HK-2 (cell line): ENCODE measurements at regions not wholly inside any gene's neighbourhood (a gene's known extent, or its start where the extent isn't known, plus 50 kb on each side); places are given as distances from the start of the nearest gene placed in this dataset.
A peak's percentile ranks its signal among the peaks of the same experiment; 100 is the strongest.
"Not testable (repeated sequence)": the region's sequence is repeated elsewhere in the genome, so short reads cannot be mapped to it uniquely, and the experiment has no call there.

Experiments used
- DNase-seq: peaks from one replicate; pipeline ENCODE4 v3.0.0-alpha.2; 2018; ENCODE audit not compliant: unreplicated experiment

DNA sequence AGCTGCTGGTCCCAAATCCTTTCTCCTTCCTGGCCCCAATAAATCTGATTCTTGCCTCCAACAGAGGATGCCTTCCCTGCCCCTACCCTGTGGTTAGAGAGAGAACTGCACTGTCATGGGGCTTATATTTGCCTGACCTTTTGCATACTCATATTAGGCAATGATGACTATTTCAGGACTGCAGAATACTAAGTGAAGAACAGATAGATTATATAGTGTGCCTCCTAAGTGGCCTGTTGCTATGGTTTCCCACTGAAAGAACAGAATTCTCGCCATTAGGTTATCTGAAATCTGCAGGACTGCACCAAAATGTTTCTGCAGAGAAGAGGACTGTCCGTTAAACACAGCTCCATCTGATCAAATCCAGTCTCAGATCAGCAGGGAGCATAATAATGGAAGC lies 87.3 kb upstream of the CCNG1 start:
- no peak for DNase-seq

DNA sequence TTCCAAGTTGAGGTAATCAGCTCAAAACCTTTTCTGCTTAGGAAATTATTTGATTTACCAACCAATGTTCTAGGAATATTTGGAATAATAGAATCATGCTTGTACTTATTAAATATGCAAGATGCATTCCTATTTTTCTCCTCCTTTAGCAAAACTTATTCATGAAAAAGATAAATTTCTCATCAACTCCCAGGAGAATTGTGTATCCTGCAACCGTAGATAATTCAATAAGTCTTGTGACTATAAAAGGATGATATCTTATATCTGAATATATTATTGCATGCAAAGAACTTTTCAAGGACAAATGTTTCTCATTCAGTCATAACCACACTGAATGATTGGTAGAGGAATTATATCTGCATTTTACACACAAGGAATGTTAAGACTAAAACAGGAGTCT lies 84.9 kb upstream of the CCNG1 start:
- DNase-seq = no peak

DNA sequence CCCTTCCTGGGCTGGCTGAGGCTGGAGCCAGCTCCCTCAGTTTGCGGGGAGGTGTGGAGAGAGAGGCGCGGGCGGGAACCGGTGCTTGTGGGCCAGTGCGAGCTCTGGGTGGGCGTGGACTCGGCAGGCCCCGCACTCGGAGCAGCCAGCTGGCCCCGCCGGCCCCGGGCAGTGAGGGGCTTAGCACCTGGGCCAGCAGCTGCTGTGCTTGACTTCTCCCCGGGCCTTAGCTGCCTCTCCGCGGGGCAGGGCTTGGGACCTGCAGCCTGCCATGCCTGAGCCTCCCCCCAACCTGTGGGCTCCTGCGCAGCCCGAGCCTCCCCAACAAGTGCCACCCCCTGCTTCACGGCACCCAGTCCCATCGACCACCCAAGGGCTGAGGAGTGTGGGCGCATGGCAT lies 81.6 kb upstream of the CCNG1 start:
- DNase-seq = not testable (repeated sequence)

DNA sequence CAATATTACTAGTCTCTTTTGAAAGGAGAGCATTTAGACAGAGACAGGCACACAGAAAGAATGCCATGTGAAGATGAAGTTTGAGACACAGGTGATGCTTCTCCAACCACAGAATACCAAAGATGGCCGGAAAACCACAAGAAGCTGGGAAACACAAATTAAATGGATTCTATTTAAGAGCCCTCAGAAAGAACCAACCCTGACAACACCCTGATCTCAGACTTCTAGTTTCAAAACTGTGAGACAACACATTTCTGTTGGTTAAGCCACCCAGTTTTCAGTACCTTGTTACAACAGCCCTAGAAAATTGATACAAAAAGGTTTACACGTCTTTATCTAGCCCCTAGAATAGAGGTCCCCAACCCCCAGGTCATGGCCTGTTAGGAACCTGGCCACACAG lies 79.8 kb upstream of the CCNG1 start:
- no peak for DNase-seq

DNA sequence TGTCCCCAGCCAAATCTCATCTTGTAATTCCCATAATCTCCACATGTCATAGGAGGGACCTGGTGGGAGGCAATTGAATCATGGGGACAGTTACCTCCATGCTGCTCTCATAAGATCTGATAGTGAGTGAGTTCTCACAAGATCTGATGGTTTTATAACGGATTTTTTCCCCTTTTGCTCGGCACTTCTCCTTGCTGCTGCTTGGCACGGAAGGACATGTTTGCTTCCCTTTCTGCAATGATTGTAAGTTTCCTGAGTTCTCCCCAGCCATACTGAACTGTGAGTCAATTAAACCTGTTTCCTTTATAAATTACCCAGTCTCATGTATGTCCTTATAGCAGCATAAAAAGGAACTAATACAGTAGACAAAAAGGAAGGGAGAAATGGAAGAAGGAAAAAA lies 76.7 kb upstream of the CCNG1 start:
- no peak for DNase-seq

DNA sequence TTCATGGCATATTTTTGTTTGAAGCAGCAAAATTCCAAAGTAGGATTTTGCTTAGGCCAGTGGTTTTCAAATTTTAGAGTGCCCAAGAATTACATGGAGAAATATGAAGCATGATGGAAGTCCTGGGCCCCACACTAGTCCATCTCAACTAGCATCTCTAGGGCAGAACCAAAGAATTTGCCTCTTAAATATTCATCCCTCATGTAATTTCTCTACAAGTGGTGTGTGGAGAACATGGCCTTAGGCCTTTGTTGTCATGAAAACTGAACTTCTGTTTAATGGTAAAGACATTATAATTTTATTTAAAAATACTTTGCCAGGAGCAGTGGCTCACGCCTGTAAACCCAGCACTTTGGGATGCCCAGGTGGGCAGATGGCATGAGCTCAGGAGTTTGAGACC lies 75.9 kb upstream of the CCNG1 start:
- no peak for DNase-seq

DNA sequence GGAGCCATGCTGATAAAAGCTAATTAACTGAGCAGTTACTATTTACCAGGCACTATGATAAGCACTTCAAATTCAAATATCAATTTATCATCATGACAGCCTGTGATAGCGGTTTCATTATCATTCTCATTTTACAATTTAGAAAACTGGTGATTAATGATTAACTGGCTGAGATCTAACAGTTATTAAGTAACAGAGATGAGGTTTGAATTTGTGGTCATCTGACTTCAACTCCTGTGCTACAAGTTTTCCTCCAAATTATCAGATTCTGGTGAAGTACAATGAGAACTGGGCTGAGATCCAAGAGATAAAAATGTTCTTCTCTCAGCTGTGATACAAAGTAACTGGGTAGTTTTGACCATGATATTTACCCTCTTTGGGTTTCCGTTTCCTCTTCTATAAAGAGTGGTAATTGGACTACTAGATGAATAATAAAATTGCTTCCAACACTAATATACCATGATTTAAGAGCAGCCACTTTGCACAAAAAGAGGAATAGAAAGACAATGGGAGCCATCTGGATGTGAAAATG lies 74.5 kb upstream of the CCNG1 start:
- no peak for DNase-seq

DNA sequence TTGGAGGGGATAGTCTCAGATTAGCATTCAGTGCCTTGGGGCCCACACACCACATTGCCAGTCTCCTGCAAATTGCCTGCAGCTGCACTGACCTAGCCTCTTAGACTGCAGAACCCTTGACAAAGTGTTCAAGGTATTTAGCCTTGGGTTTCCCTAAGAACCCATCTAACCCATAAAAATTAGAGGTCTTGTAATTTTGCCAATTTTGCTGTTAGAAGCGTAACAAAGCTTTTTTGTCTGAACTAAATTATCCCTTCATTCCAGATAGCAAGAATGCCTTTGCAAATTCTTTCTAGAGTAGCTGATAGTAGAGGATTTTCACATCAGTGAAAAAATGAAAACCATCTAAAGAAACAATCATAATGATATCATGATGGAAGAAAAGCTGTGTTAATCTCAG lies 74.0 kb upstream of the CCNG1 start:
- DNase-seq = no peak

DNA sequence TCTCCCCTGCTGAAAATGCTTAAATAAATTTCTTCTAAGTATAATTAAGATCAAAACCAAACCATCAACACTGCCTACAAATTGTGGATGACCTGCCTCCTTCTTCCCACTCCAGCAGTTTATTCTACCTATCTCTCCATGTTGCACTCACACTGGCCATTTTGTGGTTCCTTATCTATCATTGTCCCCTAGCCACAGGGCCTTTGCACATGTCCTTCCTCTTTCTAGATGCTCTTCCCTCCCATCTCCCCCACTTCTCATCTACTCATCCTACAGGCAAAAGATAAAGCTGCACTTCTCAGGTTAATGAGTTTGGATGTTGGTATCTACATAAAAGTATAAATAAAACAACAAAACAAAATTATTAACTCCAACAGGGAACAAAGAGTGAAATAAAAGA lies 70.6 kb upstream of the CCNG1 start:
- DNase-seq = no peak

DNA sequence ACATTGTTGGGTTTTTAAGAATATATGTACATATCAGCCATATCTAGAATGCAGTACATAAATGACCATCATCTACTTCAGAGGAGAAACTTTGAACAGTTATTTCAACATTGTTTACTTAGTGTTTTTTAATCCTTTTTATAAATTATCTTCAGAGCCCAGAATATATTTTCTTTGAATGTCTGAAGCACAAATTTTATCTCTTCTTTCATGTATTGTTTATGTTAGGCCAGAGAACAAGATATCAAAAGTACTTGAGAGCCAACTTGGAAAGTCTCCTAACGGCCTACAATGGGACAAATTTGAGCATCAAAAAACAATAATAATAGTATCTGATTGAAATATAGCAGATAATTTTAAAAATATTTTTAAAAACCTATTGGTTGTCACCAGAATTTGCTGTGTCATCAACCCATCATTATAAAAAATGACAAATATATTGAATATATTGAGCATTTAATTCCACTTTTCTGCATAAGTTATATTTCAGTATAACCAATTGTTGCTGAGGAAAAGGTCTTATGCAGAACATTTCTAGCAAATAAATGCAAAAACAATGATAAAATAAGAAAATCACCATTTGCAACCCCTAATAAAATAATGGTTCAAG lies 67.5 kb upstream of the CCNG1 start:
- DNase-seq = no peak

DNA sequence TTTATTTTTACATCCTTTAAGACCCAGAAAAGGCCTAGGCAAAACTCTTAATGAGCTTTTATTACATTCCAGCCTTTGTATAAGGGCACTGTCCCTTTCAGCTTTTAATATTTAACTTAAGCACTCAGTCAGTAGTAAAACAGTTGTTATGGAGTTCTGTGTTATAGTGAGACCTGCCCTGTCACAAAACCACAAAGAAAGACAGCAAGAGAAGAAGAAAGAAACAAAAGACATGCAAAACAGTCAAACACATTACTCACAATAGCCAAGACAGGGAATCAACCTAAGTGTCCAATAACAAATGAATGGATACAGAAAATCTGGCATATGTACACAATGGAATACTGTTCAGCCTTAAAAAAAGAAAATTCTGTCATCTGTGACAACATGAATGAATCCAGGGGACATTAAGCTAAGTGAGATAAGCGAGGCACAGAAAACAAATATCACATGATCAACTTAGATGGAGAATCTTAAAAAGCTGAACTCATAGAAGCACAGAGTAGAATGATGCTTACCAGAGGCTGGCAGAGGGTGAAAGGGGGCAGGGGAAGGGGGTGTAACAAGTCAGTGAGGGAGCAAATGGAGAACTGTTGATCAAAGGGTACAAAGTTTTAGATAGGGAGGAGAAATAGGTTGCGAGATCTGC lies 63.8 kb upstream of the CCNG1 start:
- no peak for DNase-seq

DNA sequence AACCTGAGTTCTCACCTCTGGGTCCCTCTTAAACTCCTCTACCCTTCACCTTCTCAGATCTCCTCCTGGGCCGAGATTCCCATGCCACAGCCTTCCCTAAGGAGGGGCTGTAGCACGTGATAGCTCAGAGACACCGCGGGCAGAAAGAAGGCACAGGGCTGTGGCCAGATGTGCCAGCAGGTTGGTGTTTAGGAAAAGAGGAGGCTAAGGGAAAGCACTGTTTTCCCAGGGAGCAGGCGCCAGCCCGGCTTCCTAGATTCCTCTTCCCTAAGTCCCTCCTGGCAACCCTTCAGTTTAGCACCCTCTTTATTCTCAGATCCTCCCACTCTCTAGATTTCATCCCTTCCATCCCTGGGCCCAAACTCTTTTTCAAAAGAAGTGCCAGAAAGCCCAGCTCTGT lies 59.4 kb upstream of the CCNG1 start:
- no peak for DNase-seq

DNA sequence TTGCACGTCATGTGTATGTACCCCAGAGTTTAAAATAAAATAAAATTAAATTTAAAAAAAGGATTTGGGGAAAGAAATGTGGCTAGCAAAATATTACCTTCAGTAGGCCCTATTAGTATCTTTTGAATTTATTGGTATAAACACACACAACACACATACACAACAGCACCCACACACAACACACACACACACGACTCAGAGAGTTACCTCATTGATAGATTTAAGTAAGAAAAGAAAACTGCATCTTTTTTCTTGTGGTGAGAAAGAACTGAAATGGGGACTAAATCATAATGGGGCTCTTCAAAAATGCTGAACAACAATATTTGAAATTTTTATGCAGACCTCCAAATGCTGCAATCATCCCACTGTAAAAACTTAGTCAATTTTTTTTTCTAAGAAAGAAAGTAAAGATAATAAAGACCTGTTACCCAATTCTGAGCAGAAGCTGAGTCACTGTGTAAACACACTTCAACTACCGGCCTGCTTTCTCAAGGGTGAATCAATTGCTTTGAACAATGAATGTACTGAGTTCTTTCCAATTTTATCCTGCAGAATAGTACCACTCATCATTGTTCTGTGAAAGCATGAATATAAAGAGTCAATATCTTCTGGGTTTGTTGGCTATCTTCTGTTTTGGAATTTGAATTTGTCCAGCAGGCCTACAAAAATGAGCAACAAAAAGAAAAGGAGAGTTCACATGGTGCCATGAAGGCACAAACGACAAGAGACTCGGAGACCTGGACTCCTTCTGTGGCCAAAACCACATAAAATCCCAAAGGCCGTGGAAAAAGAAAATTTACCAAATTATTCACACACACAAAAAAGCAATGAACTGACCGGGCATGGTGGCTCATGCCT lies 57.9 kb upstream of the CCNG1 start:
- DNase-seq = peak; percentile 2

DNA sequence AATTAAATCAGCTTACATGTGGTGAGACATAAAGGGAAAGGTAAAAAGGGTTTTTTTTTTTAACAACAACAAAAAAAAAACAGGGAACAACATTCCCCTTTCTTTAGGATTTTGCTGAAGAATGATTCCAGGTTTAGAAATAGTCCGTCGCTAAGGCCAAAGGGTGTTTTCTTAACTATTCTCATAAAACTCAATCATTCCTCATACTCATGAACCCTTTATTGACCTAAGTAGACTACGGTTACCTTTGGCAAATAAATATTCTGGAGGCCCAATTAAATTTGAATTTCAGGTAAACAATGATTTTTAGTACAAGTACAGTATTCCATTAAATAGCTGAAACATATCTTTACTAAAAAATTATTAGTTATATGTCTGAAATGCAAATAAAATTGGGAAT lies 55.6 kb upstream of the CCNG1 start:
- no peak for DNase-seq

DNA sequence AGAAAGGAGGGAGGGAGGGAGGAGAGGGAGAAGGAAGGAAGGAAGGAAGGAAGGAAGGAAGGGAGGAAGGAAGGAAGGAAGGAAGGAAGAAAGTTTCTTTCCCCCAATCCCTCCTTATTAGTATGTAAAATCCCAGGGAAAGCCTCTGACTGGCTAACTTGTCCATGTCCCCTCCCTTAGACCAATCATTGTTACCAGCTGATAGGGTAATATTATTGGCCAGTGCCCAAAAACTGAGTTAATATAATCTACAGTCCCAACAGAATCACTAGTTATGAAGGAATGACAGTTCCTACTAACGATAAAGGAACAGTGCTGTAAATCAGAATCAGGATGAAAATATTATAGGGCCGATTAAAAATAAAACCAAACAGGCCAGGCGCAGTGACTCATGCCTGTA lies 53.6 kb upstream of the CCNG1 start:
- no peak for DNase-seq

DNA sequence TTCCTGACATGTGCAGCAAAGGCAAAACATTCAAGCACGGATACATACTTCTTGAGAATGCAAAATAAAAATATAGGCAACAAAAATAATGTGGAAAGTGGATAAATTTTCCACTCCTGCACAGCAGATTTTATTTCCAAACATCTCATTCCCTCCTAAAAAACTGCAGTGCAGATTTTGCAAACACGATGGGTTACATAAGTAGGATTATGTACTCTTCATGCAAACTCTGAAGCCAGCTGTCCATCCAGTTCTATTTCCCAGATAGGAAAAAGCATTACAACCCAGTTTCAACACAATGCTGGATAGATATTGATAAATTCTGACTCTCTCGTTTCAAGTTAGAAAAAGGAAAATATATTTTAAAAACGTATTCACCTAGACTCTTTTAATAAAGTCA lies 52.7 kb upstream of the CCNG1 start:
- DNase-seq = no peak

DNA sequence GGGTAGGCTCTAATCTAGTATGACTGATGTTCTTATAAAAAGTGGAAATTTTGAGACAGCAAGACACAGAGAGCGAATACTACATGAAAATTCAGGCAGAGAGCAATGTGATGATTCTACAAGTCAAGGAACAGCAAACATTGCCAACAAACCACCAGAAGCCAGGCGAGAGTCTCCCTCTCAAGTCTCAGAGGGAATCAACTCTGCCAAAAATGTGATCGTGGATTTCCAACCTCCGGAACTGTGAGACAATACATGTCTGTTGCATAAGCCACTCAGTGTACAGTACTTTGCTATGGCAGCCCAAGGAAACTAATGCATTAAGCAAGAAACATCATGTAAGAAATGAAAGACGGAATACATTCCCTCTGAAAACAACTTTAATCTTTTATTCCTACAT lies 52.1 kb upstream of the CCNG1 start:
- no peak for DNase-seq

DNA sequence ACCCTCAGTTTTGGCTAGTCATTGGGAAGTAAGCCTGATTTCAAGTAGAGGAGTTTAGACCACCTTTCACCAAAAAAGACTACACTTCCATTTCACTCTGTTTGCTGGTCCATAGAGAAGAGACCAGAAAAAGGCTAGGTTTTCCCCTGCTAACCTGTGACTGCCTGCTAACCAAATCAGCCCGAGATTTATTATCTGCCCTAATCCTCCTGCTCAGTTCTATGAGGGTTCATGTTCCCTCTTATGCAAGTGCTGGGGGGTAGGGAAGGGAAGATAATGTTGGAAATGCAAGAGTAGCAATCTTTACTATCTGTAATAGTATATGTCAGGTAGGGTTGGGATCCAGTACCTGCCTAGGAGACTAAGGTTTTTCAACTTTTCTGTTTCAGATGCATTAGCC lies 51.6 kb upstream of the CCNG1 start:
- DNase-seq = no peak

DNA sequence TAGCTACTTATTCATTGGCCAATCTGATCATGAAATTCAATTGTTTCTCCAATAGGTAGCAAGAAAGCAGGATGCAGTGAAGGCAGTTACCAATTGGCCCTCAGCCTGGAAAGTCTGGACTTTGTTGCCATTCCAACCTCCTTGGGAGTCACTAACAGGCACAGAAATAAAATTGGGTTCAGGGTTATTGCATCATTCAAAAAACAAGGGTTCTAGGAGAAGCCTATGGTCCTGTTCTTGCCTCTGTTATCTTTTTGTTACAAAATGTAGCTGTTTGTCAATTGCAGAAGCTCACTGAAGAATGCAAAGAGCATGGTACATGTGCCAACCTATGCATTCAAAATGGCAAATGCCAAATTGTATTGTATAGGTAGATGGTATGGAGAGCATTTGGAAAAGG lies 51.0 kb upstream of the CCNG1 start:
- DNase-seq = no peak

DNA sequence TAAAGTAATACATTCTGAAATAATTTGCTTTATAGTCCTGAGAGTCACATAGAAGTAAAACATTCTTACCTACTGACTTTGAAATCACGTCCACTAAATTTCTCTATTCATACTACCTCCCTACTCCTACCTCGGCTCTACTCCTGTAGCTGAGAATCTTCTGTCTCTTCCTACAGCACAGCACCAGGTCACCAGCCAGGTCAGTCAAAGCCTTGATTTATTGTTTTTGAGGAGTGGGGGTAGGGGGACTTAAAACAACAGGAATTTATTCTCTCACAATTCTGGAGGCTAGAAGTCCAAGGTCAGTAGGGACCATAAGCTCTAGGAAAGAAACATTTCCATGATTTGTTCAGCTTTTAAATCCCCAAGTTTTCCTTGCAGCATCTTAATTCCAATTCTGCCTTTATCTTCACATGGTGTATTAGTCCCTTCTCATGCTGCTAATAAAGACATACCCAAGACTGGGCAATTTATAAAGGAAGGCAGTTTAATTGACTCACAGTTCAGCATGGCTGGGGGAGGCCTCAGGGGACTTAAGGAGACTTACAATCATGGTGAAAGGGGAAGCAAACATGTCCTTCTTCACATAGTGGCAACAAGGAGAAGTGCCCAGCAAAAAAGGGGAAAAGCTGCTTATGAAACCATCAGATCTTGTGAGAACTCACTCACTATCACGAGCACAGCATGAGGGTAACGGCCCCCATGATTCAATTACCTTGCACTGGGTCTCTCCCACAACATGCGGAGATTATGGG lies 49.6 kb upstream of the CCNG1 start:
- DNase-seq = no peak
